Smooth muscle cell (in vitro differentiated cells): ENCODE measurements at regions not wholly inside any gene's neighbourhood (a gene's known extent, or its start where the extent isn't known, plus 50 kb on each side); places are given as distances from the start of the nearest gene placed in this dataset.

Source experiments
- DNase-seq: peaks from one replicate; lab custom pipeline; 2025; ENCODE audit not compliant: unreplicated experiment; lab: John Stamatoyannopoulos, UW
- H2AFZ ChIP-seq: fragments of 200-600 bp; sonication (generic); 2 replicates; pipeline ENCODE4 v1.6.0; 2016; ENCODE audit warnings: antibody characterized with exemption, low read depth, mild to moderate bottlenecking
- H3F3A ChIP-seq: fragments of 200-600 bp; sonication (generic); 2 replicates; pipeline ENCODE4 v1.6.0; 2017; ENCODE audit warnings: antibody characterized with exemption, low read depth
- H3K27ac ChIP-seq: fragments of 200-600 bp; sonication (generic); 2 replicates; pipeline ENCODE4 v1.5.1; 2016; ENCODE audit warnings: low read depth, mild to moderate bottlenecking
- H3K27me3 ChIP-seq: fragments of 200-600 bp; sonication (generic); 2 replicates; pipeline ENCODE4 v1.6.1; 2016; ENCODE audit warnings: low read depth, mild to moderate bottlenecking
- H3K36me3 ChIP-seq: fragments of 200-600 bp; sonication (generic); 2 replicates; pipeline ENCODE4 v1.5.1; 2016; ENCODE audit warnings: low read depth
- H3K4me1 ChIP-seq: fragments of 200-600 bp; sonication (generic); 2 replicates; pipeline ENCODE4 v1.5.1; 2016; ENCODE audit warnings: low read depth
- H3K4me2 ChIP-seq: fragments of 200-600 bp; sonication (generic); 2 replicates; pipeline ENCODE4 v1.6.0; 2016; ENCODE audit warnings: mild to moderate bottlenecking
- H3K4me3 ChIP-seq: fragments of 200-600 bp; sonication (generic); 2 replicates; pipeline ENCODE4 v1.5.1; 2016; ENCODE audit warnings: mild to moderate bottlenecking
- H3K79me2 ChIP-seq: fragments of 200-600 bp; sonication (generic); 2 replicates; pipeline ENCODE4 v1.6.0; 2016; ENCODE audit warnings: low read depth, mild to moderate bottlenecking
- H3K9ac ChIP-seq: fragments of 200-600 bp; sonication (generic); 2 replicates; pipeline ENCODE4 v1.6.0; 2016; ENCODE audit warnings: low read depth
- H3K9me3 ChIP-seq: fragments of 200-600 bp; sonication (generic); replicated peaks from 2 replicates; pipeline ENCODE4 v1.5.1; 2016; ENCODE audit warnings: low read depth
- H4K20me1 ChIP-seq: fragments of 200-600 bp; sonication (generic); 2 replicates; pipeline ENCODE4 v1.6.0; 2016; ENCODE audit warnings: low read depth
- WGBS: methylation state at CpG from one replicate; pipeline ENCODE4 v1.1.7; 2016; ENCODE audit warnings: low lambda C conversion rate; 5-methylcytosine and 5-hydroxymethylcytosine counted together
- TF ChIP-seq, protein P1 (sequence below): fragments of 200-600 bp; sonication (generic); IDR thresholded peaks from 2 replicates; pipeline ENCODE4 v1.5.1; 2017; ENCODE audit warnings: borderline replicate concordance, mild to moderate bottlenecking, antibody characterized with exemption; ENCODE audit not compliant: insufficient read depth, poor library complexity, severe bottlenecking

DNA sequence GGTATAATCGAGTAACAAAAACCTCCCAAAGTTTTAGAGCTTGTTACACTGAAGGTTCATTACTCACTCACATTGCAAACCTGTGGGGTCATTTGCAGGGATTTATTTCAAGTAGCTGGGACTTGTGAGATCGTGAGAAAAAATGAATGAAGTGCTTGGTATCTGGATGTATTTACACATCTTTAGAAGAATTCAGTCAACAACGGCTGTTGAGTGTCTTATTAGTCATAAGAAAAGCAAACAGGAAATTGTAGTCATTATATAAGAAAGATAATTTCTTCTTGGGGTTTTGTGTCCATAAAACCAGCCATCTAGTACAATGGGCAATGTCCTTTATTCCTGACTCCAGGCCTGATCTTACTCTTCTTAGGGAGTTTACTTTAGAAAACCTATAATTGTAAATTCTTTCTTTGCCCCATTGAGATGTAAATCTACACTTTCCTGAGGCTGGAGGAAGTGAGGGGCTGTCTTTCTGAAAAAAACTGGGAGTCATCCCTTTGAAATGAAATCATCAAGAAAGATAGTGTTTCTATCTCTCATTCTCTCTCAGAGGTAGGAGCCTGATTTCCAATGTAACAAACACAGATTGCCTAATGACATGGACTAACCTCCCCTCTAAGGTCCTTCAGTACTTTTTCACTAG is 202.5 kb upstream of the ASCC3 start:
- Histone ChIP-seq H3K4me1 (peaks cover 44% of the 10 kb centered on the region), H3K9me3 (no peaks in the 10 kb centered on the region), H4K20me1 (no peaks in the 10 kb centered on the region), H3K36me3 (no peaks in the 10 kb centered on the region), H3K9ac (peak overlapping the region; percentile 27), H3K27ac (peak overlapping the region; percentile 81), H3F3A (peaks cover 8% of the 10 kb centered on the region), H3K4me3 (no peak overlapping the region), H3K4me2 (peak overlapping the region; percentile 72), H2AFZ (no peak overlapping the region), H3K79me2 (no peaks in the 10 kb centered on the region), H3K27me3 (no peaks in the 10 kb centered on the region)
- DNase-seq = no peak
- TF ChIP-seq, protein P1, sequence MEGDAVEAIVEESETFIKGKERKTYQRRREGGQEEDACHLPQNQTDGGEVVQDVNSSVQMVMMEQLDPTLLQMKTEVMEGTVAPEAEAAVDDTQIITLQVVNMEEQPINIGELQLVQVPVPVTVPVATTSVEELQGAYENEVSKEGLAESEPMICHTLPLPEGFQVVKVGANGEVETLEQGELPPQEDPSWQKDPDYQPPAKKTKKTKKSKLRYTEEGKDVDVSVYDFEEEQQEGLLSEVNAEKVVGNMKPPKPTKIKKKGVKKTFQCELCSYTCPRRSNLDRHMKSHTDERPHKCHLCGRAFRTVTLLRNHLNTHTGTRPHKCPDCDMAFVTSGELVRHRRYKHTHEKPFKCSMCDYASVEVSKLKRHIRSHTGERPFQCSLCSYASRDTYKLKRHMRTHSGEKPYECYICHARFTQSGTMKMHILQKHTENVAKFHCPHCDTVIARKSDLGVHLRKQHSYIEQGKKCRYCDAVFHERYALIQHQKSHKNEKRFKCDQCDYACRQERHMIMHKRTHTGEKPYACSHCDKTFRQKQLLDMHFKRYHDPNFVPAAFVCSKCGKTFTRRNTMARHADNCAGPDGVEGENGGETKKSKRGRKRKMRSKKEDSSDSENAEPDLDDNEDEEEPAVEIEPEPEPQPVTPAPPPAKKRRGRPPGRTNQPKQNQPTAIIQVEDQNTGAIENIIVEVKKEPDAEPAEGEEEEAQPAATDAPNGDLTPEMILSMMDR = no peak
- 11% methylated on average over 3 of the region's 3 CpGs for WGBS

DNA sequence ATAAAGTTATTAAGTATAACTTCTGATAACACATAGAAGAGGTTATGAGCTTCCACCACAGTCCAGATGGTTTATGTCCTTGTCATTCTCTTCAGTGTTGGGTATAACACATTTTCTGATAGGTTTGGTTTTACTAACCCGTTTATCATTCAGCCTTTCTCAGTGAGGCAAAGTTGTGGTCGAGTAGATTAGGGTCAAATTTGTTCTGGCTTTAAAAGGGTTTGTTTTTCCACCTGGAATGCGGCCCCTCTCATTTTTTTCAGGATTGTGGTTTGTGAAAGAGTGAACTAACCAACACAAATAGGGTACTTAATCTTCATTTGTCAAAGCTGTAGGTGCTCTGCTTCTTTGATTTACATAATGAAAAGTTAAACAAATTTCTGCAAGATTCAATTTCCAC is 204.2 kb upstream of the ASCC3 start:
- H3K9ac ChIP-seq = no peak overlapping the region
- no peaks in the 10 kb centered on the region for H3K79me2 ChIP-seq
- peak overlapping the region; percentile 7 for H3K27ac ChIP-seq
- no peak overlapping the region for H3K4me3 ChIP-seq
- no peaks in the 10 kb centered on the region for H3K36me3 ChIP-seq
- H3K9me3 ChIP-seq = no peaks in the 10 kb centered on the region
- WGBS = 1% methylated on average over 3 of the region's 3 CpGs
- TF ChIP-seq, protein P1 = no peak
- H2AFZ ChIP-seq = peak overlapping the region; percentile 2
- peaks cover 38% of the 10 kb centered on the region for H3K4me1 ChIP-seq
- H3K4me2 ChIP-seq = peak overlapping the region; percentile 34
- H4K20me1 ChIP-seq = no peaks in the 10 kb centered on the region
- peaks cover 8% of the 10 kb centered on the region for H3F3A ChIP-seq
- H3K27me3 ChIP-seq = no peaks in the 10 kb centered on the region
- DNase-seq = no peak

DNA sequence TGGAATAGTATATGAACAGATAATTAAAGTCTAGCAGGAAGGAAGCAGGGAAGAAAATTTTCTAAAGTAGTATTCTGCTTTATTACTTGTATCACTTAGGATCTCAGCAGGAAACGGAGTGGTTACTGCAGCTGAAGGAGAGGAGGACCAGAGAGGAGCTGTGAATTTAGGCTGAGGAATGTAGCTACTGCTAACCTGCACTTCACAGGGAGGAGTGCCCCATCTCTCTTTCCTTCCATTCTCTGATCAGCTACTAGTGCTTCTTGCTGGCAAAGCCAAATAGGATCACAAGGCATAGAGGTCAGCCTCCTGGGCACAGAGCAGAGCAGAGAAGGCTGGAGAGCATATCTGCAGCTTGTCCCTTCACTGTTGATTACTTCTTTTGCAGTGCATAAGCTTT is 205.3 kb upstream of the ASCC3 start:
- Histone ChIP-seq H3K27me3 (no peaks in the 10 kb centered on the region), H3K9me3 (no peaks in the 10 kb centered on the region), H3K4me2 (no peak overlapping the region), H2AFZ (no peak overlapping the region), H3K27ac (no peak overlapping the region), H3K9ac (no peak overlapping the region), H3K36me3 (no peaks in the 10 kb centered on the region), H3K79me2 (no peaks in the 10 kb centered on the region), H4K20me1 (no peaks in the 10 kb centered on the region), H3F3A (peaks cover 8% of the 10 kb centered on the region), H3K4me1 (peaks cover 34% of the 10 kb centered on the region), H3K4me3 (no peak overlapping the region)
- WGBS = 47% methylated on average over 1 of the region's 1 CpG
- DNase-seq = no peak
- TF ChIP-seq, protein P1 = no peak

DNA sequence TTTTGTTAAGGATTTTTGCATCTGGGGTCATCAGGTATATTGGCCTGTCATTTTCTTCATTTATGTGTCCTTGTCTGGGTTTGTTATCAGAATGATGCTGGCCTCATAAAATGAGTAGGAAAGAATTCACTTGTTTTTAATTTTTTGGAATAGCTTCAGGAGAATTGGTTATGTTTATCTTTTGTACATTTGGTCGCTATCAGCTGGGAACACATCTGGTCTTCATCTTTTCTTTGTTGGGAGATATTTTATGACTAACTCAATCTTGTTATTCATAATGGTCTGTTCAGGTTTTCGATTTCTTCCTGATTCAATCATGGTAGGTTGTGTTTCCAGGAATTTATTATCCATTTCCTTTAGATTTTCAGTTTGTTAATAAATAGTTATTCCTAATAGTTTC is 207.5 kb upstream of the ASCC3 start:
- 93% methylated on average over 2 of the region's 2 CpGs for WGBS
- no peak overlapping the region for H3K4me3 ChIP-seq

More for the DNA sequence above, 207.5 kb upstream of the ASCC3 start:
- Histone ChIP-seq H3F3A (peaks cover 8% of the 10 kb centered on the region), H3K27ac (no peak overlapping the region), H3K9ac (no peak overlapping the region), H3K9me3 (no peaks in the 10 kb centered on the region), H2AFZ (no peak overlapping the region), H3K4me2 (no peak overlapping the region), H3K79me2 (no peaks in the 10 kb centered on the region), H4K20me1 (no peaks in the 10 kb centered on the region), H3K36me3 (no peaks in the 10 kb centered on the region), H3K27me3 (no peaks in the 10 kb centered on the region), H3K4me1 (peaks cover 26% of the 10 kb centered on the region)
- TF ChIP-seq, protein P1 = no peak
- no peak for DNase-seq
